GM19468 (cell line): ENCODE measurements at regions not wholly inside any gene's neighbourhood (a gene's known extent, or its start where the extent isn't known, plus 50 kb on each side); places are given as distances from the start of the nearest gene placed in this dataset.

Experiments
- ATAC-seq: cut with Tn5 transposase; IDR thresholded peaks from one replicate; pipeline ENCODE4 v1.9.1; 2021; ENCODE audit warnings: mild to moderate bottlenecking, moderate library complexity, moderate number of reproducible peaks; ENCODE audit not compliant: unreplicated experiment; ENCODE audit errors: extremely low read depth

GRCh38 chr2:146130290-146130689 is 1610.4 kb upstream of the ZEB2 start:
- ATAC-seq, result no peak

- ATAC-seq, result no peak
Observed at GRCh38 chr2:146129231-146129630, 1609.3 kb upstream of the ZEB2 start.

GRCh38 chr2:146128216-146128615 is 1608.3 kb upstream of the ZEB2 start:
- no peak for ATAC-seq

DNA sequence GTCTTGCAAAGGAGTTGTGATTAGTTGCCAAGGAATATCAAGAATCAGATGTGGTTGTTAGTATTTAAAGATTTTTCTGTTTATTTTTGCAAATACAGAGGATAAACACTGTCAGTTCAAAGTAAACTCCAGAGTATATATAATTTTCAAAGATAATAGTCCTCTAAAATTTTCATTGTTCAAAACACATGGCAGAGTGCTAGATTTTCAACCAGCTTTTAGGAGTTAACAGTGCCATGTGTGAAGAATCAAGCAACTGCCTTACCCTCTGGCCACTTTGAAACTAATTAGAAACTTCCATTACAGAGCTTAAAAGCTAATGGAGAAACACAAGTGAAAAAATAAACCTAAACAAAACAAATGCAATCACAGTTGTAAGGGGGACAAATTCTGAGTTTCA is 1605.6 kb upstream of the ZEB2 start:
- ATAC-seq, result no peak

DNA sequence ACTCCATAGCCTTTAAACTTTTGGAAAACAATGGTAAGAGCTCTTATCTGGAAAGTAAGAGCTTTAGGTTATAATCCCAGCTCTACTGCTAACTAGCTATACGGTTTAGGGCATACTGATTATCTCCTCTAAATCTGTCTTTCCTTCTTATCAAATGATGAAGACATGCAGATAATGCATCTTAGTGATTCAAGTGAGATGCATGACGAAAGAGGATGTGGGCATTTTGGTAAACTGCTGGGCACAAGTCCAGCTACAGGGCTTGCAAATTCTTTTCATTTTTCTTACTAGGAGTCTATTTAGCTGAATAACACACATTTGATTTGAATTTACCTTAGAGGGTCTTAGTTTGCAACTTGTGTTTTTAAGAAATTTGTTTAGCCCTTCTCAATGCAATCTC is 1604.8 kb upstream of the ZEB2 start:
- ATAC-seq, result no peak

DNA sequence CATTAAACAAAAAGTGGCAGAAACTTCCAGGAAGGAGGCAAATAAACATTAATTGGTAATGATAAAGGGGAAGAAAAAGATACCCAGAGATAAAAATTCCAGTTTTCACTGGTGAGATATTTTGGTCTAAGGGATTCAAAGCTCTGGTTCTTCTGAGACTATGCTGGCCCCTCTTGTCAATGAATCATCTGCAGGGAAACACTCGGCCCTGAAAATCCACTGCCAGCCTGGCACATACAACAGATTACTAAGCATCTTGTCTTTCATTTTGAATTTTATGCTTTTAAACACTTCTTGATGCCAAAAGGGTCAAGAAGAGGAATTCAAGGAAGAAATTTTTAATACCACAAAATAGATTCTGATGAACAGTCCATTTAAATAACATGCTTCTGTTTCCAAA is 1603.8 kb upstream of the ZEB2 start:
- ATAC-seq, result no peak

- no peak for ATAC-seq
Observed at GRCh38 chr2:146123256-146123655, 1603.3 kb upstream of the ZEB2 start.

GRCh38 chr2:146119586-146119985 is 1599.7 kb upstream of the ZEB2 start:
- ATAC-seq, result no peak

DNA sequence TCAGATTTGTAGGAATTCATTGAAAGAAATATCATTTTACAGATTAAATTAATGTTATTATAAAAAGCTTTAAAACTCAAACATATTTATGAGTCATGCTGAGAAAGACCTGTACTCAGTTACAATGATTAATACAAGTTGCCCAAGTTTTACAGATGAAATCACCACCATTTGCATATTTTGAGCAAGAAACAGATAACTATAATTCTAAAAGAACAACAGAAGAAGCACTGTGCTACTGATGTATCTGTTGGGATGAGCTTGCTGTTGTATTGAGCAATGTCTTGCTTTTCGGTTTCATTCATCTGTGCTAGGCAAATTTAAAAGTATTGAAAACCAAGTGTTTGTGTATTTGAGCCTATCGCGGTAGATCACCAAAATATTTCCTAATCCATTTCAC is 1589.1 kb upstream of the ZEB2 start:
- ATAC-seq, result no peak

DNA sequence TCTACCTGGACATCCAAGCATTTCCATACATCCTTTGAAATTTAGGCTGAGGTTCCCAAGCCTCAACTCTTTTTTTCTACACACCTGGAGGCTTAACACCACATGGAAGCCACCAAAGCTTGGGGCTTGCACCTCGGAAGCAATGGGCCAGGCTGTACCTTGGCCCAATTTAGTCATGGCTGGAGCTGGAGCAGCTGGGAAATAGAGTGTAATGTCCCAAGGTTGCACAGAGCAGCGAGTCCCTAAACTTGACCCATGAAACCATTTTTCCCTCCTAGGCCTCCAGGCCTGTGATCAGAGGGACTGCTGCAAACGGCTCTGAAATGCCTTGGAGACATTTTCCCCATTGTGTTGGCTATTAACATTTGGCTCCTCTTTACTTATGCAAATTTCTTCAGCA is 1574.3 kb upstream of the ZEB2 start:
- no peak for ATAC-seq

GRCh38 chr2:146081459-146081858 is 1561.5 kb upstream of the ZEB2 start:
- no peak for ATAC-seq

GRCh38 chr2:146080925-146081324 is 1561.0 kb upstream of the ZEB2 start:
- no peak for ATAC-seq

DNA sequence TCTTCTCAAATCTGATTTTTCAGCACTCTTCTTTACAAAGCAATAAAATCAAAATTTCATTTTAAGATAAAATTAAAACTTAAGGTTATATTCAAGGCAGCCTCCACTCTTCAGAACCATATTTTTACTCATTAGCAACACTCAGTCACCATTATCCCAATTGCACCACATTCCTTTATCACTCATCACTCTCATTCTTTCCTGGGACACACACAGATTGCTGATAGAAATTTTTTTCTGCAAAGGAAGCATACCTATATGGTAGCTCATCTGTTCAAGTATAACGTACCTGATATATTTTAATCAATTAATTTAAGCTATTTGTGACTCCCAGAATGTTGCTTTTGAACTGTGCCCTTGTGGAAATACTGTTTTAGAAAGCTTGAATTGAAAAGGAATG is 1559.3 kb upstream of the ZEB2 start:
- no peak for ATAC-seq

DNA sequence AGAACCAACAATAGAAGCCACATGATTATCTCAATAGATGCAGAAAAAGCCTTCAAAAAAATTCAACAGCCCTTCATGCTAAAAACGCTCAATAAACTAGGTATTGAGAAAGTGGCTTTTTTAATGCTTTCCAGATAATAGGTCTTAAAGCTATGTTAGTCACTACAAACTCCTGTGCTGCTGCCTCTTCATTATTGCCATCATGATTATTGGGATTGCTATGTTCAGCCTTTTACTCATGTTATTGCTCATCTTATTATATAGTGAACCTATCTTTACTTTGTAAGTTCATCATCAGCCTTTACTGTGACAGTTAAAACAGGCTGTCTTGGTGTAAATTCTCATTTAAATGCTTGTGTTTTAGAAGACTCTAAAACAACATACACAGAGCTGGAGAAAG is 1557.2 kb upstream of the ZEB2 start:
- ATAC-seq, result no peak

GRCh38 chr2:146068051-146068450 is 1548.1 kb upstream of the ZEB2 start:
- ATAC-seq, result no peak

GRCh38 chr2:146048141-146048540 is 1528.2 kb upstream of the ZEB2 start:
- ATAC-seq, result no peak

DNA sequence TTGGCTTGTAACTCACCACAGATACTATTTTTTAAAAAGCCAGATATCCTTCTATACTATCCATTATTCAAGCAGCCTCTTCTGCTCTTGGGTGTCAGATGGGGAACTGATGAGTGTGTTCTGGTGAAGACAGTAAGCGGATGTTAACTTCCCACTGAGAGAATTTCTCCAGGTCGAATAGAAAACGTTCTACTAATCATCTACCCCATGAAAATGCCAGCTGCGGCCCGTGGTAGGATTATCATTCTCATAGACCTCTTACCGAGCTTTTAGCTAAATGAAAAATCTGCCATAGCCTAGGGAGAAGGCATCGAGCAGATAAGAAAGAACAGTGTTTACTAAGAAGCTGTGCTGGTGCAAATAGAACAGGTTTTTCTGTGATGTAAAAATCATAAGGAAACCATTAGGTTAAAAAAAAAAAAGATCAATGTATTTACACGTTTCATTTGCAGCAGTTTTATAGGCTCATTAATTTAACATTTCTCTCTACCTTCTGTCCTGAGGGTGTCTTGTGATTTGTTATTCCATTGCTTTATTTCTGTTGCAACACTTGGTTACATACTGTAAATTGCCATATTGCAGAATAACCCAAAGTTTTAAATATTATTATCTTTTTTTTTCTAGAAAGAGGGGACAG is 1521.5 kb upstream of the ZEB2 start:
- ATAC-seq, result no peak

DNA sequence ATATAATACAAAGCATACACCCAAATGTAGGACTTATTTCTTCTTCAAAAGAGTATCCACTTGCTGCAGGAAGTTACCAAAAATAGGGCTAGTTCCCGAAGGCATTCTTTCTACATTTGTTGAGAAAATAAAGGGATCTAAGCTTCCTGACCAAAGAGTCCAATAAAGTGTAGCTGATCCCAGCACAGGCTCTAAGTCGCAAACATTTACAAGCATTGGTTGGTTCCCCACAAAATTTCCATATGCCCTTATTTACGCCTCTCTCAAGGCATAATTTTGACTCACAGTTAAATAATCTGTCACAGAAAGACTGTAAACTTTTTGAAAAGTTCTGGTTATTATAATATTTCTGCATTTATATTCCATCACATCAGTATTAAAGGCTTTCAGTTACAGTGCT is 1520.1 kb upstream of the ZEB2 start:
- no peak for ATAC-seq

DNA sequence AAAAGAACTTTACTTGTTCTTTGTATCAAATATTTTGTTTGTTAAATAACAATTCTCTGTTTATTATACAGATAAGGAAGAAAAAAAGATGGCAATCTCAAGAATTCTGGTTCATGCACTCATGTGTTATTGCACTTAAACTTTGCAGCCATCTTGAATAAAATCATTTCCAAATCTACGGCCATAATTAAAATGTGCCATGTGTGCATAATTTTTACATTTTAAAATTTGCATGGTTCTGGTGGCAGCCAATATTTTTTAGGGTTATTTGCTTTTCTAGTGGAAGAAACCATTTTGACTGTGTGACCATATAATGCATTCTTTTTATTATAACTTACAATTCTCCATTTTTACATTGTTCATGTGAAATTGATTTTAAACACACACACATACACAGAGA is 1518.1 kb upstream of the ZEB2 start:
- ATAC-seq, result no peak

GRCh38 chr2:146037334-146037870 is 1517.5 kb upstream of the ZEB2 start:
- ATAC-seq, result no peak

- no peak for ATAC-seq
Observed at GRCh38 chr2:146031158-146031557, 1511.2 kb upstream of the ZEB2 start.

DNA sequence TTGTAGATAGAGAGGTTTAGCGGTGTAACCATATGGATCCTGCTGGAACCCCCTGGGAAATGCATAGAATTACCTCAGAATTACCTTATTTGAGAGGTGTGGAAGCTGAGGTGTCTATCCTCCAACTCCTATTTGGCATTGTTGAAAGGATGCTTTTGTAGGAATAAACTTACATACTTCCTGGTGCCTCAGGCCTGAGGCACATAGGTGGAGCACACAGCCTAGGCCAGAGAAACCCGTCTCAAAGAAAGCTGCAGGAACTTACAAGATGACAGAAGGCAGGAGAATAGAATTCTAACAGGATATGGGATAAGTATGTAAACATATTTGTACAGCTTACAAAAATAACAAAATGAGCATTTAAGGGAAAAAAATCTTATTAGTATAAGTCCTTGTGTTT is 1507.2 kb upstream of the ZEB2 start:
- no peak for ATAC-seq

DNA sequence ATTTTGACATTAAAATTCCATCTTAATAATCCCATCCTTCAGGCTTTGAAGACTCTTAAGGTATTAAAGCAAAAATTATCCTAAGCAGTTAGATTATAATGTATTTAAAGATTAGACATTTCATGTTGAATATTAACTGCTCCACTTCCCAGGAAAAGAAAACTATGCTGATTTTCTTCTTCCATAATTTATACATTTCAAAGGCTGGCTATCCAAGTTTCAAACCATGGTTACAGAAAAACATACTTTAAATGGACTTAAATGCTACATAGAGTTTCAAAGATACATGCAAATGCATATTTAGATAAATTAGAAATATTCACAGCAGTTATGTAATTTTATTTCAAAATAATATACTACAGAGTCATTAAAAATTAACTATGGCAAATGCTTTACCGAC is 1505.6 kb upstream of the ZEB2 start:
- no peak for ATAC-seq
